ENCODE measurements at regions not wholly inside any gene's neighbourhood (a gene's known extent, or its start where the extent isn't known, plus 50 kb on each side); places are given as distances from the start of the nearest gene placed in this dataset.

GRCh38 chr13:72129117-72129516 is 262.1 kb upstream of the DACH1 start:
- H3K9me3 Mint-ChIP-seq = peaks cover 2 to 10% (median 3%) of the 10 kb centered on the region in 7 donors
- Histone ChIP-seq H3K27ac (ENCODE audit: insufficient read depth, low read length, poor library complexity, severe bottlenecking) (no peak overlapping the region), H3K27me3 (ENCODE audit: control insufficient read depth, insufficient read depth, low read length) (no peaks in the 10 kb centered on the region), H3K4me1 (ENCODE audit: control insufficient read depth, insufficient read depth, low read length, poor library complexity, severe bottlenecking) (no peaks in the 10 kb centered on the region), H3K9me3 (ENCODE audit: control insufficient read depth in 2 of 2, low read length in 2 of 2) (peaks cover 0 to 3% of the 10 kb centered on the region in 2 experiments), H3K36me3 (ENCODE audit: control insufficient read depth, insufficient read depth, low read length) (no peaks in the 10 kb centered on the region), H3K4me3 (ENCODE audit: low read depth, low read length) (no peak overlapping the region)
- ATAC-seq (ENCODE audit: low read depth in 2 of 2) (no peak), DNase-seq (no peak)
- H3K27ac Mint-ChIP-seq = no peak overlapping the region
- H3K4me1 Mint-ChIP-seq = no peaks in the 10 kb centered on the region
- H3K4me3 Mint-ChIP-seq = no peak overlapping the region
- no peaks in the 10 kb centered on the region for H3K27me3 Mint-ChIP-seq
- H3K36me3 Mint-ChIP-seq = no peaks in the 10 kb centered on the region

- Histone ChIP-seq H3K27me3 (ENCODE audit: control insufficient read depth, insufficient read depth, low read length) (no peaks in the 10 kb centered on the region), H3K4me3 (ENCODE audit: low read depth, low read length) (no peak overlapping the region), H3K36me3 (ENCODE audit: control insufficient read depth, insufficient read depth, low read length) (no peaks in the 10 kb centered on the region), H3K27ac (ENCODE audit: insufficient read depth, low read length, poor library complexity, severe bottlenecking) (no peak overlapping the region), H3K9me3 (ENCODE audit: control insufficient read depth in 2 of 2, low read length in 2 of 2) (peaks cover 0 to 3% of the 10 kb centered on the region in 2 experiments), H3K4me1 (ENCODE audit: control insufficient read depth, insufficient read depth, low read length, poor library complexity, severe bottlenecking) (no peaks in the 10 kb centered on the region)
- H3K27ac Mint-ChIP-seq = no peak overlapping the region
- H3K9me3 Mint-ChIP-seq = peaks cover 2 to 10% (median 5%) of the 10 kb centered on the region in 7 donors
- ATAC-seq (ENCODE audit: low read depth in 2 of 2) (no peak), DNase-seq (no peak)
- H3K4me1 Mint-ChIP-seq = no peaks in the 10 kb centered on the region
- no peak overlapping the region for H3K4me3 Mint-ChIP-seq
- no peaks in the 10 kb centered on the region for H3K27me3 Mint-ChIP-seq
- H3K36me3 Mint-ChIP-seq = no peaks in the 10 kb centered on the region
Observed at GRCh38 chr13:72127031-72127430, 260.0 kb upstream of the DACH1 start.

DNA sequence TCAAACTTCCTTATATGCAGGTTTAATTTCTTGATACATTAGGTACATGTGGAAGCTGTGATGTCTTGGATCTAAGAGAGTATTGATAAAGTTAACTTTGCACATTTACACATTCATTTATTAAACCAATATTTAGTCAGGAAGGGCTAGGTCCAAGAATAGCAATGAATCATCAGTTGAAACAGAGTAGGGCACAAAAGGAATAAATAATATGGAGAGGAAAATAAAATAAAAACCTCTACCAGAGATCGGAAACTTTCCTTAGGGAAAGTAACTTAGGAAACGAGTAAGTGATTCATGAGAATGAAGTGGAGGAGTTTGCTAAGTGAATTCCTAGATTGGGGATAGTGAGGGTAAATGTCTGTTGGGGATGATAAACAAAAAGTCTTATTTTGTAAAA is 259.4 kb upstream of the DACH1 start:
- Mint-ChIP-seq H3K4me3 (no peak overlapping the region), H3K27ac (no peak overlapping the region), H3K4me1 (no peaks in the 10 kb centered on the region), H3K9me3 (peaks cover 2 to 10% (median 5%) of the 10 kb centered on the region in 7 donors), H3K36me3 (no peaks in the 10 kb centered on the region), H3K27me3 (no peaks in the 10 kb centered on the region)
- ATAC-seq (ENCODE audit: low read depth in 2 of 2) (no peak), DNase-seq (no peak)
- Histone ChIP-seq H3K27me3 (ENCODE audit: control insufficient read depth, insufficient read depth, low read length) (no peaks in the 10 kb centered on the region), H3K27ac (ENCODE audit: insufficient read depth, low read length, poor library complexity, severe bottlenecking) (no peak overlapping the region), H3K9me3 (ENCODE audit: control insufficient read depth in 2 of 2, low read length in 2 of 2) (peaks cover 0 to 3% of the 10 kb centered on the region in 2 experiments), H3K36me3 (ENCODE audit: control insufficient read depth, insufficient read depth, low read length) (no peaks in the 10 kb centered on the region), H3K4me3 (ENCODE audit: low read depth, low read length) (no peak overlapping the region), H3K4me1 (ENCODE audit: control insufficient read depth, insufficient read depth, low read length, poor library complexity, severe bottlenecking) (no peaks in the 10 kb centered on the region)

DNA sequence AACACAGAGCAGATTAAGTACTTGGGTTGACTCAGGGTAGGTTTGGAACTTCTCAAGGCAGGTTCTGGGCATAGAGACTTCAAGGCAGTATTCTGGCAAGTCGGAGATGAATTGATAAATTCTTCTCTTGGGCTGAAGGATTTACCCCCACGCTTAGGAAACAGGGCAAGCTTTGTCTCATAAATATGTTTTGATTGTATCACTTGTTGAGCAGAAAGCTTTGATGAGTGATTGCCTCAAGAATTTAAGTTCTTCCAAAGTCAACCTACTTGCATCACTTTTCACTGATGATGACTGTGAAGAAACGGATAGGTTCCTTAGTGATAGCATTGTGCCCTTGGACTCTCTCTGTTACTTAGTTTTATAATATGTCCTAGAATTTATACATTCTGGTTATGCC is 258.6 kb upstream of the DACH1 start:
- no peaks in the 10 kb centered on the region for H3K36me3 ChIP-seq (ENCODE audit: control insufficient read depth, insufficient read depth, low read length)
- no peaks in the 10 kb centered on the region for H3K4me1 Mint-ChIP-seq
- H3K27ac ChIP-seq (ENCODE audit: insufficient read depth, low read length, poor library complexity, severe bottlenecking) = no peak overlapping the region
- no peak overlapping the region for H3K27ac Mint-ChIP-seq
- H3K4me3 ChIP-seq (ENCODE audit: low read depth, low read length) = no peak overlapping the region
- no peaks in the 10 kb centered on the region for H3K27me3 ChIP-seq (ENCODE audit: control insufficient read depth, insufficient read depth, low read length)
- no peaks in the 10 kb centered on the region for H3K36me3 Mint-ChIP-seq
- H3K4me1 ChIP-seq (ENCODE audit: control insufficient read depth, insufficient read depth, low read length, poor library complexity, severe bottlenecking) = no peaks in the 10 kb centered on the region
- H3K4me3 Mint-ChIP-seq = no peak overlapping the region
- H3K9me3 ChIP-seq (ENCODE audit: control insufficient read depth in 2 of 2, low read length in 2 of 2) = peaks cover 0 to 3% of the 10 kb centered on the region in 2 experiments
- ATAC-seq (ENCODE audit: low read depth in 2 of 2) (no peak), DNase-seq (no peak)
- H3K27me3 Mint-ChIP-seq = no peaks in the 10 kb centered on the region
- H3K9me3 Mint-ChIP-seq = peaks cover 0 to 10% (median 5%) of the 10 kb centered on the region in 7 donors

GRCh38 chr13:72122661-72123255 is 255.8 kb upstream of the DACH1 start:
- Histone ChIP-seq H3K4me1 (ENCODE audit: control insufficient read depth, insufficient read depth, low read length, poor library complexity, severe bottlenecking) (no peaks in the 10 kb centered on the region), H3K4me3 (ENCODE audit: low read depth, low read length) (no peak overlapping the region), H3K27me3 (ENCODE audit: control insufficient read depth, insufficient read depth, low read length) (no peaks in the 10 kb centered on the region), H3K36me3 (ENCODE audit: control insufficient read depth, insufficient read depth, low read length) (no peaks in the 10 kb centered on the region), H3K9me3 (ENCODE audit: control insufficient read depth in 2 of 2, low read length in 2 of 2) (no peaks in the 10 kb centered on the region), H3K27ac (ENCODE audit: insufficient read depth, low read length, poor library complexity, severe bottlenecking) (no peak overlapping the region)
- Mint-ChIP-seq H3K36me3 (no peaks in the 10 kb centered on the region), H3K4me1 (no peaks in the 10 kb centered on the region), H3K27me3 (no peaks in the 10 kb centered on the region), H3K9me3 (peaks cover 0 to 9% (median 4%) of the 10 kb centered on the region in 7 donors), H3K27ac (no peak overlapping the region), H3K4me3 (no peak overlapping the region)
- ATAC-seq (ENCODE audit: low read depth in 2 of 2) (no peak), DNase-seq (no peak)

DNA sequence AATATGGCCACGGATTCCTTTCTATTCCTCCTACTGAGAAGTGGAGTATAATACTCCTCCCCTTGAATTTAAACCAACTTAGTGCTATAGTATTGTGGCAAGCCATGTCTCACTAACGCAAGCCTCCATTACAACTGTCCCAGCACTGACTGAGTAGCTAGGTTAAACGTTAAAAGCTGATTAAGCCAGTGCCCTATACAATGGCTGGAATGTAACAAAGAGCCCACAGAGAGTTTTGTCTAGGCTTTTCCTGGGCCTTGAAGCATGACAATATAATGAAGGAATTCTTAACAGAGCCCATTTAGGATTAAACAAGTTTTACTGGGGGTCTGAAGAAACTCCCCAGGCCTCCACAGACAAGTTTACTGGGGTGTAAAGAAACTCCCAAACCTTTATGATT is 254.5 kb upstream of the DACH1 start:
- DNase-seq (no peak), ATAC-seq (ENCODE audit: low read depth in 2 of 2) (no peak)
- Histone ChIP-seq H3K36me3 (ENCODE audit: control insufficient read depth, insufficient read depth, low read length) (no peaks in the 10 kb centered on the region), H3K9me3 (ENCODE audit: control insufficient read depth in 2 of 2, low read length in 2 of 2) (no peaks in the 10 kb centered on the region), H3K27ac (ENCODE audit: insufficient read depth, low read length, poor library complexity, severe bottlenecking) (no peak overlapping the region), H3K4me3 (ENCODE audit: low read depth, low read length) (no peak overlapping the region), H3K27me3 (ENCODE audit: control insufficient read depth, insufficient read depth, low read length) (no peaks in the 10 kb centered on the region), H3K4me1 (ENCODE audit: control insufficient read depth, insufficient read depth, low read length, poor library complexity, severe bottlenecking) (no peaks in the 10 kb centered on the region)
- Mint-ChIP-seq H3K36me3 (no peaks in the 10 kb centered on the region), H3K9me3 (peaks cover 0 to 13% (median 4%) of the 10 kb centered on the region in 7 donors), H3K27ac (no peak overlapping the region), H3K4me3 (no peak overlapping the region), H3K27me3 (no peaks in the 10 kb centered on the region), H3K4me1 (no peaks in the 10 kb centered on the region)

DNA sequence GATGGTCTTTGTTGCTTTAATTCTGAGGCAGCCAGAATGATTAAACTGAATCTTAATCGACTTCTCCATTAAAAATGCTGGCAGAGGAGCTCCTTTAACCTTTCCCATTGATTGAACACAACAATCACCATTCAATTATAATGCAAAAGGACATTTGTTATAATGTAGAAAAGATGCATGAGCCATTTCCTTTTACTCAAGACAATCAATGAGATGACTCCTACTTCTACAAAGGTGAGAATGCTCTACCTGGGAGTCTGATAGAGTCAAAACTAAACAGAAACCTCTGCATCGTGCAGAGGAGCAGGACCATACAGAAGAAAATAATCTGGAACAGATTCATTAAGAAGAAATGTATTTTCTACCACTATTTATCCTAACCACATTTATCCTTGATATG is 253.6 kb upstream of the DACH1 start:
- H3K4me1 ChIP-seq (ENCODE audit: control insufficient read depth, insufficient read depth, low read length, poor library complexity, severe bottlenecking) = no peaks in the 10 kb centered on the region
- DNase-seq (no peak), ATAC-seq (ENCODE audit: low read depth in 2 of 2) (no peak)
- H3K9me3 Mint-ChIP-seq = peaks cover 0 to 16% (median 4%) of the 10 kb centered on the region in 7 donors
- H3K4me3 Mint-ChIP-seq = no peak overlapping the region
- no peaks in the 10 kb centered on the region for H3K27me3 Mint-ChIP-seq
- no peaks in the 10 kb centered on the region for H3K36me3 ChIP-seq (ENCODE audit: control insufficient read depth, insufficient read depth, low read length)
- no peaks in the 10 kb centered on the region for H3K9me3 ChIP-seq (ENCODE audit: control insufficient read depth in 2 of 2, low read length in 2 of 2)
- no peaks in the 10 kb centered on the region for H3K27me3 ChIP-seq (ENCODE audit: control insufficient read depth, insufficient read depth, low read length)
- no peak overlapping the region for H3K27ac ChIP-seq (ENCODE audit: insufficient read depth, low read length, poor library complexity, severe bottlenecking)
- no peaks in the 10 kb centered on the region for H3K4me1 Mint-ChIP-seq
- no peak overlapping the region for H3K4me3 ChIP-seq (ENCODE audit: low read depth, low read length)
- H3K36me3 Mint-ChIP-seq = no peaks in the 10 kb centered on the region
- no peak overlapping the region for H3K27ac Mint-ChIP-seq

DNA sequence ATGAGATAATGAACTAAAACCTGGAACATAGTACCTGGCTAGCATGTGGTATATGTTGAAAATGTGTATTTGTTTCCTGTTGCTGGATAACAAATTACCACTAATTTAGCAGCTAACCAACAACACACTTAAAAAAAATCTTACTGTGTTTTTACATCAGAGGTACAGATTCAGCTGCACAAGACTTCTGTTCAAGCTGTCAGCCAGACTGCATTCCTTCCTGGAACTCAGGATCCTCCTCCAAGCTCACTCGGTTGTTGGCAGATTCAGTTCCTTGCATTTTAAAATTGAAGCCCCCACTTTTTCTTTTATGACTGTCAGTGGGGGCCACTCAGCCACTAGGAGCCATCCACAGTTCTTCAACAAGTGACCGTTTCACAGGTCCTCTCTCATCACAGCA is 246.9 kb upstream of the DACH1 start:
- no peaks in the 10 kb centered on the region for H3K27me3 Mint-ChIP-seq
- Histone ChIP-seq H3K9me3 (ENCODE audit: control insufficient read depth in 2 of 2, low read length in 2 of 2) (no peaks in the 10 kb centered on the region), H3K4me3 (ENCODE audit: low read depth, low read length) (no peak overlapping the region), H3K27ac (ENCODE audit: insufficient read depth, low read length, poor library complexity, severe bottlenecking) (no peak overlapping the region), H3K4me1 (ENCODE audit: control insufficient read depth, insufficient read depth, low read length, poor library complexity, severe bottlenecking) (no peaks in the 10 kb centered on the region), H3K27me3 (ENCODE audit: control insufficient read depth, insufficient read depth, low read length) (no peaks in the 10 kb centered on the region), H3K36me3 (ENCODE audit: control insufficient read depth, insufficient read depth, low read length) (no peaks in the 10 kb centered on the region)
- H3K4me3 Mint-ChIP-seq = no peak overlapping the region
- no peaks in the 10 kb centered on the region for H3K36me3 Mint-ChIP-seq
- H3K4me1 Mint-ChIP-seq = no peaks in the 10 kb centered on the region
- H3K27ac Mint-ChIP-seq = no peak overlapping the region
- ATAC-seq (ENCODE audit: low read depth in 2 of 2) (no peak), DNase-seq (no peak)
- H3K9me3 Mint-ChIP-seq = peaks cover 0 to 13% (median 5%) of the 10 kb centered on the region in 7 donors
